Left lobe of liver (tissue), 2 donors: ENCODE measurements at regions not wholly inside any gene's neighbourhood (a gene's known extent, or its start where the extent isn't known, plus 50 kb on each side); places are given as distances from the start of the nearest gene placed in this dataset.

ENCODE experiments used
- ATAC-seq: fragments of 200-7000 bp; cut with Tn5 transposase; one replicate; pipeline ENCODE4 v1.9.1; 2020; ENCODE audit warnings: mild to moderate bottlenecking, moderate library complexity
- DNase-seq: peaks from one replicate; pipeline ENCODE4 v3.0.0-alpha.2; 2020; ENCODE audit warnings: low spot score
- donor health status: DM: no; HTN: no; CAD: no; lungs with moderate emphysema.
- donor health status: DM: no; HTN: yes; CAD: no.

- no peak for DNase-seq
- no peak for ATAC-seq
Measured at GRCh38 chr4:8775121-8775520, 96.5 kb downstream of the HMX1 start.

- no peak for ATAC-seq
- DNase-seq = no peak
Measured at GRCh38 chr4:8774071-8774470, 97.6 kb downstream of the HMX1 start.

GRCh38 chr4:8773124-8773931 lies 98.3 kb downstream of the HMX1 start:
- no peak for ATAC-seq
- no peak for DNase-seq

DNA sequence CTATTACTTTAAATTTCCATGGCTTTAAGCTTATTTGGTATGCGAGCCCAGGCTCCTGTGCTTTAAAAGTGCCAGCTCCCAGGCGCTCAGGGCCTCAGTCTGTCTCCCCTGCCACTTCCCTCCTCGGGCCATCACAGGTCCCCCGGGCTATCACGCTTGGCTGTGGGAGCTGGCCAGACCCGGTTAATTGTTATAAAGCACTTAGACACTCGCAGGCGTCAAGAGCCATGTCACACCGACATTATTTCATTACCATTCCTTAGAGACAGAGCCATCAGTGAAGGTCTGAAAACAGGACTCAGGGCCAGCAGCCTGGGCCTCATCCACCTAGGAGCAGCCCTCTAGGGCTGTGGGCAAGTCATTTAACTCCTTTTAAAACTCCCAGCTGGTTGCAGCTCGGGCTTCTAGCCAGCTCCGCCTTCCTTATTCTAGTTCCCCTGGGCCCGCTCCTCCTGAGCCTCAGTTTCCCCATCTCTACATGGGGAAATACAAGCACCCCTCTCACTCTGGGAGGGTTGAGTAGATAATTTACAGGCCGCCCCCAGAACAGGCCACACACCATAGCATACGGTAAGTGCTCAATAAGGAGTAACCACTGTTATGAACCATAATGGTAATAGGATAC lies 99.0 kb downstream of the HMX1 start:
- DNase-seq = no peak
- ATAC-seq = no peak

- DNase-seq (no peak), ATAC-seq (no peak)
Measured at GRCh38 chr4:8771666-8772065, 100.0 kb downstream of the HMX1 start.

GRCh38 chr4:8771258-8771590 lies 100.4 kb downstream of the HMX1 start:
- DNase-seq = no peak
- ATAC-seq = no peak

GRCh38 chr4:8770518-8771257 lies 101.0 kb downstream of the HMX1 start:
- DNase-seq (no peak), ATAC-seq (no peak)

GRCh38 chr4:8769645-8770517 lies 101.8 kb downstream of the HMX1 start:
- ATAC-seq = no peak
- no peak for DNase-seq

DNA sequence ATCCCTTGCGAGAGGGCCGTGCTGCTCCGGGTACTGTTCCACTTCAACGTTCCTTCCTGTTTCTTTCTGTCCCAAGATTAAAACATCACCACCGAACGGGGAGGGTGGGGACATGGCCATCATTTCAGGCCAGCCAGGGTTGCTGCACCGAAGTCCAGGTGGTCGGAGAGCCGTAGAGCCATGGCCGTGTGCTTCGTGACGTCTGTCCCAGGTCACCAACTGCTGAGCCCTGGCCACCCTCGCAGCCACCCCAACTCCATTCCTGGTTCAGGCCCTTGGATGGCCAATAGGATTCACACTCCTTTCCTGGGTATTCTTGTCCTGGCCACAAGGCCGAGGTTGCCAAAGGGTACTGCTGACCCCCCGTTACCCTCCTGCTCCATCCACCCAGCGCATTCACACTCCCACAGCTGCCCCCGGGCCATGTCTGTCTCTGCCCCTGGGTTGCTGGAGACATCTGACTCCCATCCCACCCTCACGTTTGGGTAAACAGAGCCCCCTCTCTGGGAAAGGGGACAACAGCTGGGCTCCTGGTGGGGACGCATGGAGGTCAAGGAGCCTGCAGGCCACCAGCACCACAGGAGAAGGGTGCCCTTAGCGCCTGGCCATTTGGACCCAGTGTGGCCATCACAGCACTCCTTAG lies 103.2 kb downstream of the HMX1 start:
- DNase-seq (no peak), ATAC-seq (no peak)

GRCh38 chr4:8766610-8767009 lies 105.0 kb downstream of the HMX1 start:
- no peak for DNase-seq
- ATAC-seq = no peak

DNA sequence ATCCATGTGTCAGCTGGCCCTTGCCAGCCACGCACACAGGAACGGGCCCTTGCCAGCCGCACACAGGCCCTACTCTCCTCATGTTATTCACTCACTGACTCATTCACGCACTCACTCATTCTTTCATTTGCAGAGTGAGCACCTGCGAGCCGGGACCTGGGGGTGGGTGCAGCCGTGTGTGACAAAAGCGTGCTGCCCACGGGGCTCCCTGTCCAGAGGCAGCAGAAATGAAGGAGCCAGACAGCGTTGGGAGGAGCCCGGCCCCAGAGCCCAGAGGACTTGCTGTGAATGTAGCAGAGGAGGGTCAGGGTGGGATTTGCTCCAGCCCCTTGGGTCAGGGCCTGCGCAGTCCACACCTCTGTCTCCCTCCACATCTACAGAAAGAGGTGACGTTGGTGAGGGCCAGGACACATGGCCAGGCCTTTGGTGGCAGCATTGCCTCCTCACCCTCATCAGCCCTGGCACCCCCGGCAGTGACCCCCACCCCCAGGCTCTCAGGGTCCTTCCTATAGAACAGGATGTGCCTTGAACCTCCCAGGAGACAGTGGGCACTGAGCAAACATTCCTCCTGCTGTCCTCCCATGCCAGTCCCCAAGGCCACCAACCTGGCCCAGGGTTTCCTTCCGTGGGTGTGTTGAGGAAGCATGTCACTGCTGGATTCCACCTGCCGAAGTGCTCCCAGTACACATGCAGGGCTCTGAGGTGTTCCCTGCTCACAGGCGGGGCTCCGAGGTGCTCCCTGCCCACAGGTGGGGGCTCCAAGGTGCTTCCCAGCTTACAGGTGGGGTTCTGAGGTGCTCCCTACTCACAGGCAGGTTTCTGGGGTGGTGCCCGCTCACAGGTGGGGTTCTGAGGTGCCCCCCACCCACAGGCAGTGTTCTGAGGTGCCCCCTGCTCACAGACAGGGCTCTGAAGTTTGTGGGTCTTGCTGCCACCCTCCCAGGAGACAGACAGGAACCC lies 105.7 kb downstream of the HMX1 start:
- no peak for DNase-seq
- ATAC-seq = no peak

GRCh38 chr4:8765084-8765483 lies 106.6 kb downstream of the HMX1 start:
- ATAC-seq (no peak), DNase-seq (no peak)

- ATAC-seq (no peak), DNase-seq (no peak)
Measured at GRCh38 chr4:8763966-8764901, 107.4 kb downstream of the HMX1 start.

GRCh38 chr4:8762951-8763735 lies 108.5 kb downstream of the HMX1 start:
- DNase-seq (no peak), ATAC-seq (no peak)

DNA sequence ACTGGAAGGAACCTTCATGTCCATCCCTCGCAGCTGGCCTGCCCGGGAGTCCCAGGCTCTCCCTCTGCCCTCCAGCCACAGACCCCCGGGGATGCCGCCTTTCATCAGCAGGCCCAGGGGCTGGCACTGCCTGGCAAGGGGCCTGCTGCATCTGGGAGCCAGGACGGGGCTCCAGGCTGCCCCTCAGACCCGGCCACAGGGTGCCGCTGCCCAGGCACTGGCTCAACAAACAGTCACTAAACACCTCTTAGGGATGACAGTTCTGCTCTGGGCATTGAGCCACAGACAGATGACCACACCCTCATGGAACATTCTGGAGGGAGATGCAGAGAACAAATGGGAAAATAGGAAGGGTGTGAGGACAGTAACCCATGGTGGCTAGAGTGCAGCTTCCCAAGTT lies 109.3 kb downstream of the HMX1 start:
- ATAC-seq = no peak
- no peak for DNase-seq

- ATAC-seq (no peak), DNase-seq (no peak)
Measured at GRCh38 chr4:8761824-8762205, 109.8 kb downstream of the HMX1 start.

- ATAC-seq (no peak), DNase-seq (no peak)
Measured at GRCh38 chr4:8761167-8761823, 110.3 kb downstream of the HMX1 start.
